A204.1 (cell line): ENCODE measurements at regions not wholly inside any gene's neighbourhood (a gene's known extent, or its start where the extent isn't known, plus 50 kb on each side); places are given as distances from the start of the nearest gene placed in this dataset.
"Not testable (repeated sequence)": the region's sequence is repeated elsewhere in the genome, so short reads cannot be mapped to it uniquely, and the experiment has no call there.

Source experiments
- FAIRE-seq: peaks from 2 replicates; lab custom pipeline; 2012; peaks lifted over from hg19 to GRCh38; lab: Jason Lieb, UNC

DNA sequence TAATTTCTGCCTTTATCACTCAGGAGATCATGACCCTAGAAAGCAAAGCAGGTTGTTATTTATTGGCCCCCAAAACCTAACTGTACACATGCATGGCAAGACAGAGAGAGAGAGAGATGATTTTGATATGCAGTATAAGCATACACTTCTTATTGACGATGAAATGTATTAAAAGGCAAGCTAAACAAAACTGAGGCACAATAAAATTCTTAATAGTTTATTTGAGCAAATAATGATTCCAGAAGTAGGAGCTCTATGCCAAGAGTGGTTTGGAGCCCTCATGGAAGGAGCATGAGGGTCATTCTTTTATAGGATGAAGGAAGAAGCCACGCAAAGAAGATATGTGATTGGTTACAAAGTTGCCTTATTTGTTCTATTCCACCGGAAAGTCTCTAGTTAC is 616.0 kb downstream of the FBXO15 start:
- no peak for FAIRE-seq

DNA sequence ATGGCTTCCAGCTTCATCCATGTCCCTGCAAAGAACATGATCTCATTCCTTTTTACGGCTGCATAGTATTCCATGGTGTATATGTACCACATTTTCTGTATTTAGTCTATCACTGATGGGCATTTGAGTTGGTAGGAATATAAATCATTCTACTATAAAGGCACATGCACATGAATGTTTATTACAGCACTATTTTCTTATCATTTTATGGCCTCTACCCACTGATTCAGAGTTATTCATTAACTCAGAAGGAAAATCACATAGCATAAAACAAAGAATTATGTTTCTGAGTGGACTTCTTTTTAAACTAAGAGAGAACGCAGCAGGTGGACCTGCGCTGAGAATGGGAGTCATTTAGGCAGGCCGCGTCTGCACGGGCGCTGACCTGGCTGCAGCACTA is 619.6 kb downstream of the FBXO15 start:
- FAIRE-seq: no peak

DNA sequence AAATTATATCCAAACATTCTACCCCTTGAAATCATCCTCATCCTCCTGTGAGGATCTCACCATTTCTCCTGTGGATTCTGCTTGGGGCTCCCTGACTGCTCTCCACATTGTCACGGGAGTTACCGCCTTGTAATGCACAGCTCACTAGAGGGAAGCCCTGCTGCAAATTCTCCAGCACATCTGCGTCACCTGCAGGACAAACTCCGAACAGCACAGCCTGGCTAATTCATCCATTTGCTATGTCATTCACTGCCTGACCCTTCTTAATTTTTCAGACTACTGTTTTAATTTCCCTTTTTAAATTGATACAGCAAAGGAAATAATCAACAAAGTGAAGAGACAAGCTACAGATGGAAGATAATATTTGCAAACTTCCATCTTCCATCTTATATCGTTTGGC is 627.4 kb downstream of the FBXO15 start:
- FAIRE-seq: no peak

DNA sequence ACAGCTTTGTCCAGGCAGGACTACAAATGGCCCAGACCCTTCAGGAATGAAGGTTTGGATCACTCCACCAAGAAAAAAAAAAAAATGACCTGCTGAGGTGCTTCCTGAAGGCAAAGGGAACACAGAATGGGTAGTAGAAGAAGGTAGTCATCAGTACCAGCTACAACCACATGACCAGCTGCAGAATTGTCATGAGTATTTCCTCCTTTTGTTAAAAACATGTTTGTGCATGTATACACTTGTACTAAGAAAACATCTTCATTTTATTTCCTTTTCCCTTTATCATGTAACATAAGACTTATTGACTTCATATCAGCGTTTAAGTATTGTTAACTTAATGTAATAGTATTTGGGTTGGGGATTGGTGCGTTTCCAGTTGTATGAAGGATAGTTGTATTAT is 631.6 kb downstream of the FBXO15 start:
- FAIRE-seq: not testable (repeated sequence)

DNA sequence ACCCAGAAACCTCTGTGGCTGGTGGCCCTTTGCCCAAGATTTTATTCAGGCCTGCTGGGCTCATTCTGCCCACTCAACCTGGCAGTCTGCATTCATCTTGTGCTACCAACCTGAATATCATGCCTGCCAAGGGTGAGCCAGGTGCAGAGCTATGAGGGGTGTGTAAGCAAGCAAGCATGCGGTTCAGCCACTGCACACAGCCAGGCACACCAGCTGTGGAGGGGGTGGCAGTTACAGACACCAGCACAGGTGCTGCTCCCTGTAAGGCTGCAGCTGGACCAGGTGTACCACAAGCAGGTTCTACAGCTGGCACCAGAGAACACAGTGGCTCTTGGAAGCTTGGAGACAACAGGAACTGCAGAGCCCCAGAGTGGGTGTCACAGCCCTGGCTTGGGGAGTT is 633.2 kb downstream of the FBXO15 start:
- FAIRE-seq: no peak

DNA sequence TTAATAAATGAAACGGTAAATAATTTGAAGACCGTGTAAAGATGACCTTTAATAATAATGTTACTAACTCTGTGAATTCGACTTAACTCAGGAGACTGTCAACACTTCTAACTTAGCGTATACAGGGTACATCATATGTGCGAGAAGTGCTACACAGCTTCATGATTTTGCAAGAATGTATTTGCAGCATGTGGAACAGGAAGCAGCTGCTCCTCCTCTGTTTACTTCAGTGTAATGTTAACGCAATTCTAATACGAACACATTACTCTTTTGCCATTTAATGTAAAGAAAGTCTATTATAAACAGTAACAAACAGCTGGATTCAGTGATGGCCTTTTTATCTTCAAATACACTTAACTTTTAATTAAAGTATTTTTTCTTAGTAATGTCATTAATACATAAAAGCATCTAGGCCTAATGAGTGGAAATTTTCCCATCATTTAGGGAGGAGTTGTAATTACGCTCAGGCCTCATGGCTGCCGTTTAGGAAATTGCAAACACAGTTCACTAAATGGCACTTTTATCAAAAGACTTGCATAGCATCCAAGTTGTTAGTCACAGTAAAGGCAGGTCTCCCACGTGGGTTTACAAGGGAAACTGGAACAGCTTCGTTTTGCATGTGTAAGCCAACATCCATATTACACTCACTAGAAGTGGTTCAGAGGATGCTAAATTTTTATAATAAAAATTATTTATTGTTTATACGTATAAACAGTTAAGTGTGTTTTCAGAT is 635.7 kb downstream of the FBXO15 start:
- no peak for FAIRE-seq

DNA sequence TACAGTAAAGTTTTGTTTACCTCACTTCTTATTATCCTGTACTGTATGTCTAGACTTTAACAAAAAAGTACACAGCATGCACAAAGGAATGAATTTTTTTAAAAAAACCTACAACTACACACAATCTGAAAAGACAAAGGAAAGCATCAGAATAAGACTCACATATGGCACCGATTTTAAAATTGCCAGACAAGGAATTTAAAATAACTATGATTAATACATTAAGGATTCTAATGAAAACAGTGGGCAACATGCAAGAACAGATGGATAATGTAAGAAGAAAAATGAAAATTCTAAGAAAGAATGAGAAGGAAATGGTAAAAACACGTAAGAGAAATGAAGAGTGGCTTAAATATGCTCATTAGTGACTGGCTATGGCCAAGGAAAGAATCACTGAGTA is 638.2 kb downstream of the FBXO15 start:
- no peak for FAIRE-seq

DNA sequence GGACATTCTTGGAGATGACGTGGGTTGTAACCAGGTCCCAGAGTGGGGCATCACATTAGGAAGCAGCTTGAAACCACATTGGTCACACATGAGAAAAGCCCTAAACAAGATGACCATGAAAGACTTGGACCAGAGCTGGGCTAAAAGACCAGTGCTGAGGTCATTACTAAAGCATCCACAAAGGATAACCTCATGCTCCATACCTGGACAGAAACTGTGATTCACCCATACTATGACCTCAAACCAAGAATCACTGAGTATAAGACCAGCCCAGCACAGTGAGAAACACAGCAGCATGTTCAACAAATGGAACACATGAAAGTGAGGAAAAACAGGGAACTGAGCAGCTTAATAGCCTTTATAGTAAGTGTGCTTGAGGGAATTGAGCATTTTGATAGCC is 635.5 kb upstream of the NETO1 start:
- no peak for FAIRE-seq

DNA sequence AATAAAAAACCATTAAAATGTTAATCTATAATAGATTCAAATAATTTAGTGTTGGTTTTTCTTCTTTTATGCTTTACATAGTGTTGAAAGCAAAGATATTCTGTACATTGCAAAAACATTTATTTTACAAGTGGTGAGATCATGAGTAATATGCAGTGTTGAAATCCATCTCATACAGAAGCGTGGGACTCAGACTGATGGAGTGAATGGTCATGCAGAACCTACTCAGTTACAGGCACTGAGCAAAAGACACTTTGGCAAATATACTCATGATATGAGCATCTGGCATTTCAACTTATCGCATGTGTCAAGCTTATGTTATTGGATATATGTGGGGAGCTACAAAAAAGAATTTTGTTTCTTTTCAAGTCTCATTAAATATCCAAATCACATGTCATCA is 620.2 kb upstream of the NETO1 start:
- FAIRE-seq: no peak

DNA sequence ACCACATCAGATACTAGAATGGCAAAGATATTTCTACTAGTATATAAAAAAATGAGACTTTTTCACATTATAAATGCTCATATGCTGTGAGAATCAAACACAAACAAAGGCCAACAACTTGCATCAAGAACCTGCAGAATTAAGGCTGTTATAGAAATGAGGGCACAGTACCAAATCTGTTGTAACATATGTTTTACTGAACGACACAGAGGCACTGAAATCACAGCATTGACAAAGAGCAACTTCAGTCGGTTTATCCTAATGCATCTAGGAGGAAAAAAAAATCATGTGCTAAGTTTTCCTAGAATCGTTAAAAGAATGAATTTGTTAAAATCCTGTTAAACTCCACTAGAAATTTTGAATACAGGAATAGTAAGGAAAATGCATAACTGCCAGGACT is 617.4 kb upstream of the NETO1 start:
- no peak for FAIRE-seq

DNA sequence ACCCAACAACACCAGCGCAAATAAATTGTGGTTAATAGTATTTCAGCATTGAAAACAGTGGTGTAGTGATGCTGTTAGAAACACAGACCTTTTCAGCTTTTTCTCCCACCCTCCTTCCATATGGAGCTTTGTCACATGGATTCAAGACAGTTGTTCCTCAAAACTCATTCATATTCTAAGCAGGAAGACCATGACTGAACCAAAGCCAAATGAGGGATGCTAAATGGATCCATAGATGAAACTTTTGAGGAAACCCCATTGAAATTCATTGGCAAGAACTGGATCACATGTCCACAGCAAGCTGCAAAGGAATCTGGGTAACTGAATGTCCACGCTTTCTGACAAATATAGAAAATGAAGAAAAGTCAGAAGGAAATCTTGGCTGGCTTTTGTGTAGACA is 615.1 kb upstream of the NETO1 start:
- FAIRE-seq: no peak

DNA sequence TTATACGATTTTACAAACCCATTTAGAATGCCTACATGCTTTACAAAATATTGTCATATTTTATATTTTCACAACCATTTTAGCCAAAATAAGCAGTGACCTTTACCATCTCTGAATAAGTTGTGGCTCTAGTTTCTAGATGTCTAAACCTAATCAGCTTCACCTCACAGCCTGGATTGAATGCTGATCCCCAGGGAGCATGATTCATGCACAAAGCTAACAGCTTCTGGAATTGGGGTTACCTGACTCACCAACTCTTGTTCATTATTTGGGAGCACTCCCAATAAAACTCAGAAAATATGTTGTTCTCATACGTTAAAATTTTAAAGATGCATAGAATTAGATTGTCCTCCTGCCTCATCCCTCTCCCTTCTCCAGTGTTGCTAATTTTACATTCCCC is 611.7 kb upstream of the NETO1 start:
- no peak for FAIRE-seq

DNA sequence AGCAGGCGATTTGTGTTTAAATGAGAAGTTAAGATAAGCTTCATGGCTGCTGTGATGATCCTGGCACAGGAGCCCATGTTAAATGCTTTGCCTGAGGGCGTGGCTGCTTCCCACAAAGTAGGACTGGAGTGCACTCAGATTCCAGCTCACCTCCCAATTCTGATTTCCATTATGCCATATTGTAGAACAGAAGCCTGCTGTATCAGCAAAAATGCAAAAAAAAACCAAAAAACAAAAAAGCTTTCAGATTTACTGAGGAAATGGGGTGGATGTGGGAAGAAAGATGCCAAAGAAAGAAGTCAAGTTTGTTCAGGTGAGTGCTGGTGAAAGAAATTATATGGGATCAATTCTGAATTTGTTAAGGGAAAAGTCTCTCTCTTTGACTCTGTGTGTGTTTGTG is 610.4 kb upstream of the NETO1 start:
- no peak for FAIRE-seq

DNA sequence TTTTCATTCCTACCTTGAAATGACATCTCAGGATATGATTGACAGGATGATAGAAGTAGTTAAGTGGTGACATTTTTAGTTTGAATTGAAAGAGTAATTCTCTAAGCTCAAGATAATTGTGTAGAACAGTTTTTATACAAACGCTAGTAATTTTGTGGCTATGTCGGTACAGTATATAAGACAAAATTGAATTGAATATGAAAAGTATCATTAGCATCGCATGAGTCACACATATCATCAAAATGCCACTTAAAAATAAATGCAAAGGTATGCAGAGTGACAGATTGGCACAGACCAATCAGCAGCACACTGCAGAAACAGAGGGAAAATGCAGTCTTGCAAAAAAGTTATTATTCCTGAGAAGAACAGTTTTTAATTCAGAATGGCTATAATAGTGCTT is 608.2 kb upstream of the NETO1 start:
- FAIRE-seq: no peak

DNA sequence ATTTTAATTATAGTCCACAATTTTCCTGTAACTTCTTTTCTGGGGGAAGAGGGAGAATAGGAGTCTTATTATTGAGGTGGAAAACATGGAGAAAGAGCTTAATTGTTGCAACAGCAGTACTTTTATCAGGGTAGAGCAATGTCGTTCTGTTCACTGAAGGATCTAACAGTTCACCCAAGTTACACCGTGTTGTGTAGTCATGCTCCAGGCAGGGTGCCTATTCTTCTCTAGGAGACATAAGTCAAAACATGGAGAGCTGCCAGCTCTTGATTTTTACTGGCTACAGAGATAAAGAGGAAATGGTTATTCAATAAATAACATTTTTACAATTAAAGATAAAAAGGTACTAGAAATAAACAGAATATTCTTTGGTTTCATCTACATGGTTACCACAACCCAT is 594.3 kb upstream of the NETO1 start:
- no peak for FAIRE-seq

DNA sequence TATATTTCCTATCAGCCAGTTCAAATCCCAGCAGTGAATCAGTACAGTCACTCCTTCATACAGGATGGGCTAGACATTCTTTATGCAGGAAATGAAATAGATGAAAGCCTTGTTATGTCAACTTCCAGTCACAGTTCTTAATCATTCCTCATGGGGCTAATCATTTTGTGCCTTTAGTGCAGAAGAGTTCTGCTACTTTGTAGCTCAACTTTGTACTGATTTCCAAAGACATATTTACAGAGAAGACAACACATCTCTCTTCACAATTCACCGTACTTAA is 593.9 kb upstream of the NETO1 start:
- FAIRE-seq: no peak

DNA sequence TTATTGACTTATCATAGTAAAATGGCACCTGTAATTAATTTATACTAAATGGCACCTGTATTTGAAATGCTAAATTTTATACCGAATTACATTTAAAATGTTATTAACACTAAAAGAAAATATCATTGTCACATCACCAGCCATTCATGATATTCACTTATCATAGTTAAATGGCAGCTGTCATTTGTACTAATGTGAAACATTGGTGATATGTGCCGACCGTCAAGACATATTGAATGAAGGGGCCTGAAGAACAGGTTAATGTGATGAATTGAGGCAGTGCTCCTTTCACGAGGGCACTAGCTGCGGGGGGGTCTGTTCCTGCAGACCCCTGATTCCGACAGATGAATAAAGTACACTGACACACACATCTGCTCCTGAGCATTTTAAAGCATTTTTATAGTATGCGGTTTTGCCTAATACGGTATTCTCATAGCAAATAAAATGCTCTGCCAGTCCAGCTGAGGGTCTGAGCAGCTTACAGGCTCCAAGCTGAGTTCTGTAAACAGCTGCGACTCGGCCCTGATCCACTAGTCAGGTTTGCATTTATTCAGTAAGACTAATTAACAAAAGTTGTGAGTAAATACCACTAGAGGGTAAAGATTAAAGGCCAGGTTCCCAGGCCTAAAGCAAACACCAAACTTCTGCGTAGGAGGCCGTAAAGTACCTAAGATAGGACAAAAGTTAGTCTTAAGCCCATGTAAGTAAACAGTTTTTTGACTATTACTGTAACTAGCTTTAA is 593.4 kb upstream of the NETO1 start:
- FAIRE-seq: no peak

DNA sequence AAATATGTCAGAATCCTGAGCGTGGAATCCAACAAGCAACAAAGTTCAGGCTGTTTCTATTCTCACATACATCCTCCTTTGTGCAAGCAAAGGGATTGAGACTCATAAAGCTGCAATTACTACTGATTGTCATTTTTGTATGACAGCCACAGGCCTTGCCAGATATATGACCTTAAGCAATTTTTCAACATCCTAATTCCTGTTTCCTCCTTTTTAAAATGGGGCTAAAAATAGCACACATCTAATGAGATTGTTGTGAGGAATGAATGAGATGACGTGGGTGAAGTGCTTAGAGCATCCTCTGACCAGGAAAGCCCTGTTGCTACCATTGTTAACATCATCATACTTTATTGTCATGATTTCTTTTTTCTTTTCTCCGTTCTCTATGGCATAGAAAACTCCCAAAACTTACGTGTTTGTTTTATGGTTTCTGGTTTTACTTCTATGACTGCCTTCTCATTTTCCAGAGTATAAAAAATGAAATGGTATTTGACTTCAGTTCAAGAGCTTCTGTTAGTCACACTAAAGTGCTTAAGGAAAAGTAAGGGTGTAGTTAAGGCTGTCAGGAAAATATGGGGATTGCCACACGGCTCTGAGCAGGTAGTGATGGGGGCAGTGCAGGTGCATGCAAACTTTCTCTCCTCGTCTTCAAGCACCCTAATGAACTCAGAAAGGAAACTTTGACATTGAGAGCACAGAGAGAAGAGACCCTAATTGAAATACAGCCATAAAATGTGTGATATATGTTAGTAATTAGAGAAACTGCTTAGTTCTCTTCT is 590.6 kb upstream of the NETO1 start:
- FAIRE-seq: no peak

DNA sequence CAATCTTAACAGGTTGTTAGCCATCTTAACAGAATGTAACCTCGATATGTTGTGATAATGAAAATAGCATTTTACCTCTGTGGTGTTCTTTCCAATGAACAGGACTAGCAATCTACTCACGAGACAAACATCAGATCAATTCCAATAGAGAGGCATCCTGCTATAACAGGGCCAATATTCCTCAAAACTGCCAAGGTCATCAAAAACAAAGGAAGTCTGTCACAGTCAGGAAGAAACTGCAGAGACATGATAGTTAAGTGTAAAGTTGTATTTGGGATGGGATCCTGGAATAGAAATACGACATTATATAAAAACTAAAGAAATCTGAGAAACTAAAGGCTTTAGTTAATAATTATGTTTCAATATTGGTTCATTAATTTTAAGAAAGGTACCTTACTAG is 588.9 kb upstream of the NETO1 start:
- no peak for FAIRE-seq

DNA sequence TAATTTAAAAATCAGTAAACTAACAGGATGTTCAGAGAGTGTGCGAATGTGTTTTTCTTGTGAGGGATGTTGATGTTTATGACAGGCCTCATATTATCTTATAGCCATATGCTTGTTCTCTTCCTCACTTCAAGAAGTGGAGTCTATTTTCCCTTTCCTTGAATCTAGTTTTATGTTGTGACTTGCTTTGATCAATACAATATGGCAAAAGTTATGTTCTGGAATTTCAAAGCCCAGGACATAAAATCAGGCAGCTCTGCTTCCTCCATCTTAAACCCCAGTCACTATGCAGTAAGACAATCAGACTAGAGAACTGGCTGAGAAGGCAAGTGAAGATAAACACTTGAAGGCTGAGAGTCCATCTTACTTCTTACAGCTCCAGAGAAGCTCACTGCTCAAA is 585.1 kb upstream of the NETO1 start:
- no peak for FAIRE-seq

DNA sequence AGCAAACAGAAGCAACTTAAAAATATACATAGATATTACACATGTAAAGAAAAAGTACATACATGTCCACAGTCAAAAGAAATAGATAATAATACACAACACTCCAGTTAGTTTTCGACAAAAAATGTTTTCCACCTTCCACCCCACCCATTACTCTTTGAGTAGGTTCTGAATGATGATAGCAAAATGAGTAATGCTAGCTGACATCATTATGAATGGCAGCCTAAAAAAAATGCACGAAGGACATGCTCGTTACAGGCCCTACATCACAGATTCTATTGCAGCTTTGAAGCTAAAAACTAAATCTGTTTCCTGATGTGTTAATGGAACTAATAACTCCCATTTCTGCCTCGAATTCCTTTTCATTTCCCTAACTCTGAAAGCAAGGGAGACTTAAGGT is 578.7 kb upstream of the NETO1 start:
- no peak for FAIRE-seq

DNA sequence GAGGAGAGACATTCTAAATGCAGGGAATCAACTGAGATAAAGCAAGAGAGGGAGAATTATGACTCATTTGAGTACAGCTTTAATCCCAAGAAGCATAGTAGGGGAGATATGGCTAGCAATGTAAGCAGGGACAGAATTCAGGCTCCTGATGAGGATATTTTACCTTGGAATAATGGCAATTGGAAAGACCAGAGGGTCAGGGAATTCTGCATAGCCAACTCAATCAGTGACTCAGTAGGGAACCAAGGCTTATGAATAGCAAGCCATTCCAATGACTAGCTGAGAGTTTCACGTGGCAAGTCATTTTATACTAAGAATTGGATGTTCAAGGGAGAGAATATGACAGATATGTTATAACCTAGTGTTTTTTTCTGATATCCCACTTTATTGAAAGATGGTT is 563.8 kb upstream of the NETO1 start:
- no peak for FAIRE-seq

DNA sequence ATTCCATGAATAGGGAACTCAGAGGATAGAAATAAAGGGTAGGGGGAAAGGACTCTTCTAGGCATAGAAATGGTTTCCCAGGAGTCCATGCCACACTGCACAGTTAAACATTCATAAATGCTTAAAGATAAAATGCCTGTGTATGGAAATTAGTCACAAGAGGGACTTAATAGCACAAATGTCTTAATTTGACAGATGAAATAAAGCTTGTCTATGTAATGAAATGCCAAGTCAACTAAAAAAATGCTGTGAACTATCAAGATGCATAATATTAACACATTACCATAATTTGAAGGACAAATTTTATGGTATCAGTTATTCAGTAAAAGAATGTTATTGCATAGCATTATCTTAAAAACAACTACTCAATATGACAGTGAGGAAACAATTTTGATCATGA is 553.2 kb upstream of the NETO1 start:
- FAIRE-seq: no peak

DNA sequence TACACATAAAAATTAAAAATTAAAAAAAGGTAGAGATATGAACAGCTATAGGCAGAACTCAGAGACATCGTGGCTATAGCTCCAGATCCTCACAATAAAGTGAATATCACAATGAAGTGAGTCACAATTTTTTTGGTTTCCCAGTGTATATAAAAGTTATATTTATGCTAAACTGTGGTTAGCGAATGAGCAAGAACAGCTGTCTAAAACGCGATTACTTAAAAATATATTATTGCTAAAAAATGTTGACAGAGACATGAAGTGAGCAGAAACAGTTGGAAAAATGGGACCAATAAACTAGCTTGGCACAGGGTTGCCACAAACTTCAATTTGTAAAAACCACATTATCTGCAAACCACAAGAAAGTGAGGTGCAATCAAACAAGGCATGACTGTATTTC is 551.7 kb upstream of the NETO1 start:
- FAIRE-seq: no peak
